HepG2 (cell line): ENCODE measurements at regions not wholly inside any gene's neighbourhood (a gene's known extent, or its start where the extent isn't known, plus 50 kb on each side); places are given as distances from the start of the nearest gene placed in this dataset.

Experiments used
- ATAC-seq: fragments of 200-7000 bp; cut with Tn5 transposase; 3 replicates; pipeline ENCODE4 v1.9.1; 2020; ENCODE audit warnings: mild to moderate bottlenecking, moderate library complexity
- BruUV-seq: library from RNA; stranded (reverse); fragments of 400-500 nt; replicated peaks from 2 replicates; lab custom pipeline; 2021; lab: Mats Ljungman, UMichigan
- CTCF ChIA-PET: fragments of 300-600 bp; formaldehyde crosslinking; extraction: SDS; loops from one replicate; lab custom pipeline; 2021; ENCODE audit warnings: low total read pairs, inconsistent platforms, low intra/inter-chr PET ratio; lab: Yijun Ruan, JAX
- POLR2A ChIA-PET: fragments of 350-600 bp; sonication (Branson Sonifier 250); formaldehyde crosslinking; loops from one replicate; lab custom pipeline; 2020; ENCODE audit warnings: antibody characterized with exemption, inconsistent platforms; lab: Yijun Ruan, JAX
- DNase-seq: peaks from one replicate; pipeline ENCODE4 v3.0.0-alpha.2; 2015; ENCODE audit warnings: low spot score
- FAIRE-seq: peaks from 3 replicates; lab custom pipeline; 2011; peaks lifted over from hg19 to GRCh38; lab: Jason Lieb, UNC
- H2AFZ ChIP-seq: one replicate; pipeline ENCODE4 v1.6.1; 2011; ENCODE audit warnings: low read length, inconsistent platforms
- H3K27ac ChIP-seq: fragments of 300-600 bp; 3 replicates; pipeline ENCODE4 v1.8.0; 2011; ENCODE audit warnings: mixed run types, mild to moderate bottlenecking, mixed read lengths, low read length, inconsistent platforms; ENCODE audit not compliant: insufficient read depth; ENCODE audit errors: extremely low read length
- H3K27me3 ChIP-seq, 2 experiments: fragments of 200-600 bp in 1 of 2; 2 replicates in 1 of 2; 3 replicates in 1 of 2; pipeline versions ENCODE4 v1.6.0 to v1.8.0; 2011; ENCODE audit warnings: low read length in 2 of 2, mild to moderate bottlenecking in 2 of 2, moderate library complexity in 2 of 2, inconsistent platforms in 1 of 2; ENCODE audit not compliant: insufficient read depth in 2 of 2, control insufficient read depth in 1 of 2
- H3K36me3 ChIP-seq, 2 experiments: fragments of 200-600 bp in 1 of 2; replicated peaks in 1 of 2; 2 replicates in 1 of 2; 3 replicates in 1 of 2; pipeline versions ENCODE4 v1.5.1 to v1.8.0; 2011; ENCODE audit warnings: low read length in 2 of 2, inconsistent platforms in 1 of 2; ENCODE audit not compliant: insufficient read depth in 2 of 2, control insufficient read depth in 1 of 2
- H3K4me1 ChIP-seq: 2 replicates; pipeline ENCODE4 v1.5.1; 2012; ENCODE audit warnings: low read length, inconsistent platforms; ENCODE audit not compliant: insufficient read depth
- H3K4me2 ChIP-seq: 2 replicates; pipeline ENCODE4 v1.6.0; 2011; ENCODE audit warnings: low read depth, low read length, inconsistent platforms
- H3K4me3 ChIP-seq, 3 experiments: fragments of 200-600 bp in 1 of 3; sonication (generic), shearing (Covaris generic) in 1 of 3; replicated peaks in 1 of 3; 2 replicates each; pipeline ENCODE4 v1.5.1; 2011 to 2016; ENCODE audit warnings: low read length in 3 of 3, inconsistent platforms in 2 of 3, low read depth in 2 of 3, mild to moderate bottlenecking in 2 of 3, control low read depth in 1 of 3, mixed read lengths in 1 of 3; ENCODE audit not compliant: insufficient read depth in 1 of 3
- H3K79me2 ChIP-seq: one replicate; pipeline ENCODE4 v1.6.1; 2011; ENCODE audit warnings: low read length, inconsistent platforms; ENCODE audit not compliant: insufficient read depth
- H3K9ac ChIP-seq: 2 replicates; pipeline ENCODE4 v1.6.0; 2011; ENCODE audit warnings: mild to moderate bottlenecking, low read depth, low read length, inconsistent platforms; ENCODE audit not compliant: insufficient read depth
- H3K9me3 ChIP-seq: 2 replicates; pipeline ENCODE4 v1.5.1; 2012; ENCODE audit warnings: mild to moderate bottlenecking, low read length
- H4K20me1 ChIP-seq: 2 replicates; pipeline ENCODE4 v1.6.0; 2011; ENCODE audit warnings: inconsistent platforms, mild to moderate bottlenecking, low read length, moderate library complexity; ENCODE audit not compliant: insufficient read depth
- ATF1 ChIP-seq: IDR thresholded peaks from 2 replicates; pipeline ENCODE4 v1.6.1; 2016; ENCODE audit warnings: mild to moderate bottlenecking, control low read depth
- DMTF1 ChIP-seq: sonication (generic); formaldehyde crosslinking; IDR thresholded peaks from 2 replicates; pipeline ENCODE4 v1.4.0; 2020; ENCODE audit warnings: mild to moderate bottlenecking, missing genetic modification reagents
- IKZF1 ChIP-seq: fragments of 450-650 bp; IDR thresholded peaks from 2 replicates; pipeline ENCODE4 v1.7.1; 2016
- NBN ChIP-seq: fragments of 450-650 bp; conservative IDR thresholded peaks from 2 replicates; pipeline ENCODE4 v1.6.1; 2017
- NR3C1 ChIP-seq: sonication (generic); formaldehyde crosslinking; IDR thresholded peaks from 2 replicates; pipeline ENCODE4 v1.4.0; 2020; ENCODE audit warnings: missing genetic modification reagents
- ZNF354B ChIP-seq: sonication (generic); formaldehyde crosslinking; IDR thresholded peaks from 2 replicates; pipeline ENCODE4 v1.8.0; 2022; ENCODE audit warnings: mild to moderate bottlenecking, missing genetic modification reagents
- ZNF674 ChIP-seq: sonication (generic); formaldehyde crosslinking; IDR thresholded peaks from 2 replicates; pipeline ENCODE4 v1.5.0; 2020; ENCODE audit warnings: low read depth, mild to moderate bottlenecking, missing genetic modification reagents
- ZNF782 ChIP-seq: sonication (generic); formaldehyde crosslinking; IDR thresholded peaks from 2 replicates; pipeline ENCODE4 v1.4.0; 2020; ENCODE audit warnings: missing genetic modification reagents, mild to moderate bottlenecking, borderline replicate concordance
- WGBS: methylation state at CpG from one replicate; pipeline ENCODE4 v1.1.6; 2017; ENCODE audit warnings: low lambda C conversion rate; 5-methylcytosine and 5-hydroxymethylcytosine counted together
- in situ Hi-C: cut with HindIII; loops from 2 replicates; pipeline ENCODE4 v1.10.0; 2017; ENCODE audit warnings: low pct_unique_long_range_greater_than_20kb; ENCODE audit not compliant: extremely low pct_ligation_motif_present
- intact Hi-C: fragments of 100-400 bp; cut with micrococcal nuclease; formaldehyde crosslinking; loops from one replicate; pipeline ENCODE4 v1.10.0; 2022; ENCODE audit not compliant: unreplicated experiment
- TF ChIP-seq, protein P1 (sequence below): sonication (generic); formaldehyde crosslinking; IDR thresholded peaks from 2 replicates; pipeline ENCODE4 v1.4.0; 2020; ENCODE audit warnings: mild to moderate bottlenecking, missing genetic modification reagents

DNA sequence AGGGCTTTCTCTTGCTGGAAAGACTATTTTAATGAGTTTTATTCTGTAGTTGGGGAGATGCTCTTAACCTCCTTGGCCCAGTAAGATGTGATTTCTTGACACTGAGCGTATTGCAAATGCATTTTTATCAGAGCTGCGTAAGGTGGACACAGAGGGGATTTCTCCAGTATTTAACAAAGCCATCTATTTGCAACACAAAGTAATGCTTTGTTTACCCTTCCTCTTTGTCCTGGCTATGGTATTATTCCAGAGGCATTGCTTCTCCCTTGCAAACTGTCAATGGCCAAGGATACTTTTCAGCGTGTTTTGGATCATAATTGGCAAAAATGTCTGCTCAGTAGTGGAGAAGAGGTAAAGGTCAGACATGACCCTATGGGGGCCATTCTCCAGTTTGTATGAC lies 90.8 kb upstream of the PIK3C3 start:
- intact Hi-C loops, result no loop called here
- no peak for ATAC-seq
- 6% methylated on average over 3 of the region's 3 CpGs for WGBS
- ChIA-PET CTCF (no interaction called here), POLR2A (no interaction called here)
- Histone ChIP-seq H2AFZ (no peak overlapping the region), H3K4me3 (no peak overlapping the region), H3K27me3 (peaks cover 0 to 3% of the 10 kb centered on the region in 2 experiments; a peak in 1 of 5 replicates), H3K9me3 (no peaks in the 10 kb centered on the region), H3K9ac (no peak overlapping the region), H3K4me1 (no peaks in the 10 kb centered on the region), H3K27ac (no peak overlapping the region), H3K36me3 (no peaks in the 10 kb centered on the region), H3K79me2 (no peaks in the 10 kb centered on the region), H4K20me1 (no peaks in the 10 kb centered on the region), H3K4me2 (no peak overlapping the region)
- no TSS peak for BruUV-seq
- no peak for DNase-seq
- in situ Hi-C loops, result no loop called here
- TF ChIP-seq ATF1 (CRISPR knock-in tag) (no peak), ZNF354B (CRISPR knock-in tag) (no peak), ZNF782 (no peak), DMTF1 (CRISPR knock-in tag) (no peak), NR3C1 (CRISPR knock-in tag) (no peak), ZNF674 (CRISPR knock-in tag) (no peak), NBN (no peak), IKZF1 (no peak)
- TF ChIP-seq, protein P1, sequence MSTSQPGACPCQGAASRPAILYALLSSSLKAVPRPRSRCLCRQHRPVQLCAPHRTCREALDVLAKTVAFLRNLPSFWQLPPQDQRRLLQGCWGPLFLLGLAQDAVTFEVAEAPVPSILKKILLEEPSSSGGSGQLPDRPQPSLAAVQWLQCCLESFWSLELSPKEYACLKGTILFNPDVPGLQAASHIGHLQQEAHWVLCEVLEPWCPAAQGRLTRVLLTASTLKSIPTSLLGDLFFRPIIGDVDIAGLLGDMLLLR, result no peak
- FAIRE-seq, result no peak
